A673 (cell line): ENCODE measurements at regions not wholly inside any gene's neighbourhood (a gene's known extent, or its start where the extent isn't known, plus 50 kb on each side); places are given as distances from the start of the nearest gene placed in this dataset.

Experiments used
- EZH2 ChIP-seq: fragments of 200-600 bp; sonication (generic); IDR thresholded peaks from 2 replicates; pipeline ENCODE4 v1.6.1; 2017; ENCODE audit warnings: borderline replicate concordance, low read depth, mild to moderate bottlenecking, mixed read lengths, antibody characterized with exemption, low read length; ENCODE audit not compliant: poor library complexity, severe bottlenecking
- TF ChIP-seq, protein P1 (sequence below): fragments of 300-800, 200-600 bp; sonication (generic); conservative IDR thresholded peaks from 2 replicates; pipeline ENCODE4 v1.5.1; 2017; ENCODE audit warnings: low read depth, mild to moderate bottlenecking, antibody characterized with exemption, low read length, moderate library complexity, mixed read lengths

DNA sequence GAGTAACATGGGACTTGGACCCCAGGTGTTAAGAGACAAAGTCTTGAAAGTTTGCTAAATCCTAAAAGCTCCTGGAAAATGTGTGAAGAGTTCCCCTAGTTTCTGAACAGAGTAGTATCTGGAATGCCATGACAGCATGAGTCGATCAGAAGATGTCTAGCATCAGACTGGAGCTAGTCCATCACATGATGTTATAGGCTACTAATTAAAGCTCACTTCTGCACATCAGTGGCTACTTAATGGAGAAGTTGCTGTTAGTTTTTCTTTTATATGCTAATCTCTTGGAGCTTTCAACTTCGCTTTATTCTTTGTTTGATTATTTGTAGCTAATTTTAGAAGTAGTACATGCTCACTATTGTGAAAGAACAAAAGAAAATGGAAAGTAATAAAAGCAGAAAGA lies 471.3 kb upstream of the KLF4 start:
- TF ChIP-seq, protein P1, sequence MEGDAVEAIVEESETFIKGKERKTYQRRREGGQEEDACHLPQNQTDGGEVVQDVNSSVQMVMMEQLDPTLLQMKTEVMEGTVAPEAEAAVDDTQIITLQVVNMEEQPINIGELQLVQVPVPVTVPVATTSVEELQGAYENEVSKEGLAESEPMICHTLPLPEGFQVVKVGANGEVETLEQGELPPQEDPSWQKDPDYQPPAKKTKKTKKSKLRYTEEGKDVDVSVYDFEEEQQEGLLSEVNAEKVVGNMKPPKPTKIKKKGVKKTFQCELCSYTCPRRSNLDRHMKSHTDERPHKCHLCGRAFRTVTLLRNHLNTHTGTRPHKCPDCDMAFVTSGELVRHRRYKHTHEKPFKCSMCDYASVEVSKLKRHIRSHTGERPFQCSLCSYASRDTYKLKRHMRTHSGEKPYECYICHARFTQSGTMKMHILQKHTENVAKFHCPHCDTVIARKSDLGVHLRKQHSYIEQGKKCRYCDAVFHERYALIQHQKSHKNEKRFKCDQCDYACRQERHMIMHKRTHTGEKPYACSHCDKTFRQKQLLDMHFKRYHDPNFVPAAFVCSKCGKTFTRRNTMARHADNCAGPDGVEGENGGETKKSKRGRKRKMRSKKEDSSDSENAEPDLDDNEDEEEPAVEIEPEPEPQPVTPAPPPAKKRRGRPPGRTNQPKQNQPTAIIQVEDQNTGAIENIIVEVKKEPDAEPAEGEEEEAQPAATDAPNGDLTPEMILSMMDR: no peak
- TF ChIP-seq EZH2: no peak
